CD4-positive, alpha-beta T cell treated with Interleukin-17A for 4 hours (primary cell): ENCODE measurements at regions not wholly inside any gene's neighbourhood (a gene's known extent, or its start where the extent isn't known, plus 50 kb on each side); places are given as distances from the start of the nearest gene placed in this dataset.
"Not testable (repeated sequence)": the region's sequence is repeated elsewhere in the genome, so short reads cannot be mapped to it uniquely, and the experiment has no call there.

Experiments
- DNase-seq: peaks from one replicate; pipeline ENCODE4 v3.0.0-alpha.2; 2020; ENCODE audit warnings: mixed read lengths

- DNase-seq: not testable (repeated sequence)
Observed at GRCh38 chr17:20633268-20634059, 53.9 kb downstream of the CDRT15L2 start.

- not testable (repeated sequence) for DNase-seq
Observed at GRCh38 chr17:20640147-20640546, 60.6 kb downstream of the CDRT15L2 start.

- not testable (repeated sequence) for DNase-seq
Observed at GRCh38 chr17:20646661-20647272, 67.2 kb downstream of the CDRT15L2 start.

- DNase-seq: not testable (repeated sequence)
Observed at GRCh38 chr17:20649097-20649767, 69.7 kb downstream of the CDRT15L2 start.

DNA sequence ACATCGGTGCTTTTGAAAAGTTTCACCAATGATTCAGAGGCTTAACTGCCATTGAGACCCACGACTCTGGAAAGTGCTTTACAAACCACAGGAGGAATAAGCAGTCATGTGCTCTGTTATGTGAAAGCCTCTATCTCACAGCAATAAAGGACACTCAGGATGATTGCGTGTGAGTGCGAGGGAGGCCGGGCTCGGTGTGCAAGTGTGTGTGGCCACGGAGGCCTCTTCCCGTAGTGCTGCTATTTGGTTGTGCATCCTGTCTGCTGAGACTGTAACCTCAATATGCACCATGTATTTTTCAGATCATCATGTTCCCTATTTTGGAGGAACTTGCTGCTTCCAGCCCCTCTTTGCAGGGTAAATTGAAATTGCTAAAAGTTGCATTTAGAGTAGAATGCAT lies 71.5 kb downstream of the CDRT15L2 start:
- not testable (repeated sequence) for DNase-seq

DNA sequence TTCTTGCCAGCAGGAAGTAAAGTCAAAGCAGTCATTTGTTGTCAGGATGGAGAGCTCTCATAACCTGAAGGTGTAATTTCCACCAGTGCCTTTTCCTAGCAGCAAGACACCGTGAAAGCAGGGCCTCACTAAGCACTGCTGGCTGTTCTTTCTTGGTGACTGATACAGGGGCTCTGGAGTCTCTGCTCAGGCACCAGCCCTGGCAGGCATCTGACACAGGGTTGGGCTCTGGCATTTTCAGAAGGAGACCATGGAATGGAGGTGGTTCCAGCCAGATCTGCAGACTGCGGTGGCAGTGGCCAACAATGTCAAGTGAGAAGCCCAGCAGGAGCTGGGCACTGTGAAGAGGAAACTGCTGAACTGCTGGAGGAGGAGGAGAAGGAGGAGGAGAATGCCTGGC lies 72.2 kb downstream of the CDRT15L2 start:
- not testable (repeated sequence) for DNase-seq

GRCh38 chr17:20653391-20653790 lies 73.9 kb downstream of the CDRT15L2 start:
- not testable (repeated sequence) for DNase-seq

DNA sequence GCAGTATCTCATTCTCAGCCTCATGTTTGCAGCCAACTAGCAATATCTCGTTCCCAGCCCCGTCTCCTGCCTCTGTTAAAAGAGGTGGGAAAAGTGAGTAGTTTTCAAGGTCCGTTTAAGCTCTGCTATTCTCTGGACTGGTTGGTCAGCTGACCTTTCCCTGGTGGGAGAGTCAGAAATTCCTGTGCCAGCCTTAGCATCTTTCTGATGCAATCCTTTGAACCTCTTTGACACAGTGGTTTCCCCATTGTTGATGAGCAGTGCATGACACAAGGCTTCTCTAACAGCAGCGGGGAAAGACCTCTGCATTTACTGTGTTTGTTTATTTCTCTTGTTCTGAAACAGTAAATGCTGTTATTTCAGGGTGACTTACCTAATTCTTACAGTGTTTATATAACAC lies 74.6 kb downstream of the CDRT15L2 start:
- DNase-seq: not testable (repeated sequence)

DNA sequence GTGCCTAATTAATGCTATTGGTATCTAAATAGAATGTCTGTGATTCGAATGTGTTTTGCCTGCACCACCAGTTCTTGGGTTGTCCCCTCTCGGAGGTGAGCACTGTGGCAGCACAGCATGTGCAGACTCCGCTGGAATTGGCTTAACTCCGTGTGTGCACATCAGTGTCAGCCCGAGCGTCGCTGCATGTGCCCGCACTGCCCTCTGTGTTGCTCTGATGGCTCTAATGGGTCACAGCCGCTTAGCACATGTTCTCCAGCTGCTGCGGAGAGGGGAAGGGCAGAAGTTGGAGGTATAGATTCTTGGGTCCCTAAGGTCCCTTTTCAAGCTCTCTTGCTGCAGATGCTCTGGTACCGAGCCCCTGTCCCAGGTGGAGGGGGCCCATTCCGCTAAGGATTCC lies 75.1 kb downstream of the CDRT15L2 start:
- DNase-seq: not testable (repeated sequence)

- not testable (repeated sequence) for DNase-seq
Observed at GRCh38 chr17:20665103-20665955, 85.8 kb downstream of the CDRT15L2 start.

DNA sequence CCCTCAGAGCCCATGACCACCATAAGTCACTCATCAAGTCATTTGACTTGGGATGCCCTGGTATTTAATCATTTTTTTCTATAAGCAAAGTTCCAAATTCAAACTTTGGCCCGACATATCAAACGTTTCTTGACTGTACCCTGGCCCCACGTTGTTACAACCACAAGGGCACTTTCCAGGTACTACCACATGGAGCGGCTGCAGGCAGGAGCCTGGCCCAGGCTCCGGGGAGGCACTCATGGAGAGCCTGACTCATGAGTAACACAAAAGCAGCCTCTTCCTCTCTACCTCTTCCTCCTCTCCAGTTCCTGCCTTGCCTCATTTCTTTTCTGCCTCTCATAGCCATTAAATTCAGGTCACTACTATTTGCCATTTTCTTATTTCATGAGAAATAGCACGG lies 87.2 kb downstream of the CDRT15L2 start:
- peak; percentile 3 for DNase-seq

DNA sequence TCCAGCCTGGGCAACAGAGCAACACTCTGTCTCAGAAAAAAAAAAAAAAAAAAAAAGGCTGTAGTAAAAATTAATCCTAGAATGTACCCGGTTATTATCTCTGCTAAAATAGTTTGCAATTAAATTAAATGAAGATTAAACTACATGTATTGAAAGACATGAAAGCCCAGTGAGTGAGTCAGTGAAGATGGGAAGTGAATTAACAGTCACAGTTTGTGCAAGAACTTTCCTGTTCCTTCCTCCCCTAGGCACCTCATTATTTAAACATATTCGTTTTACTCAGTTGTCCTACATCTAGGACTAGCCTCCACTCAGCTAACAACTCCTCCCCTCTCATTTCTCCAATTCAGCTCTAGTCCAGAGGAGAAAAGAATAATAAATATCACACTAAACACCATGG lies 88.2 kb downstream of the CDRT15L2 start:
- not testable (repeated sequence) for DNase-seq

DNA sequence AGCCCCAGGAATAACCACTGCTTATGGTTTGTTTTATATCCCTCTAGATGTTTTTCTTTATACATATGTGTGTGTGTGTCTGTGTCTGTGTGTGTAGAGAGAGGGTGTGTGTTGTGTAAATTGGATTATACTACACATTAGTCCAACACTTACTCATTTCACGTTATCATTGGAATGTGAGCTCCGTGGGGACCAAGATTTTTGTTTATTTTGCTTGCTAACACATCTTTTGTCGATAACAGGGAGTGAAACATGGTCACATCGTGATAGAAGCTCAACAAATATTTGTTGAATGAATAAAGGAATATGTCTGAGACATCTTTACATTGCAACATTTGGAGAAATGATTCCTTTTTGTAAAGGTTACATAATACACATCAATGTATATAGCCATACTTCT lies 88.8 kb downstream of the CDRT15L2 start:
- DNase-seq: not testable (repeated sequence)

GRCh38 chr17:20668868-20669267 lies 89.3 kb downstream of the CDRT15L2 start:
- not testable (repeated sequence) for DNase-seq

- DNase-seq: not testable (repeated sequence)
Observed at GRCh38 chr17:20670506-20670905, 91.0 kb downstream of the CDRT15L2 start.

DNA sequence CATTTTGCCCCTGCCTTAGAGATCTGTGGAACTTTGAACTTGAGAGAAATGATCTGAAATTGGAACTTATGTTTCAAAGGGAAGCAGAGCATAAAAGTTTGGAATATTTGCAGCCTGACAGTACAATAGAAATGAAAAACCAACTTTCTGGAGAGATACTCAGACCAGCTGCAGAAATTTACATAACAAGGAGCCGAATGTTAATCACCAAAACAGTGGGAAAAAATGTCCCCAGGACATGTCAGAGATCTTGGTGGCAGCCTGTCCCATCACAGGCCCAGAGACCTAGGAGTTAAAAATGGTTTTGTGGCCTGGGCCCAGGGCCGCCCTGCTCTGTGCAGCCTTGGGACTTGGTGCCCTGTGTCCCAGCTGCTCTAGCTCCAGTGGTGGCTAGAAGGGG lies 94.8 kb downstream of the CDRT15L2 start:
- DNase-seq: not testable (repeated sequence)

DNA sequence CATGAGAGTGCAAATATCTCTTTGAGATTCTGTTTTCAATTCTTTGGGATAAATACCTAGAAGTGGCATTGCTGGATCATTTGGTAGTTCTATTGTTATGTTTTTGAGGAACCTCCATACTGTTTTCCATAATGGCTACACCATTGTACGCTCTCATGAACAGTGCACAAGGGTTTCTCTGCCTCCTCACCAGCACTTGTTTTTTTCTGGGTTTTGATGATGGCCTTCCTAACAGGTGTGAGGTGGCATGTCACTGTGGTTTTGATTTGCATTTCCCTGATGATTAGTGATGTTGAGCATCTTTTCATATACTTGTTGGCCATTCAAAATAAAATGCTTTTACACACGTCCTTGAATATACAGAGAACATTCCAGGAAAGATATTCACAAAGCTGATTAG lies 96.2 kb downstream of the CDRT15L2 start:
- not testable (repeated sequence) for DNase-seq

- not testable (repeated sequence) for DNase-seq
Observed at GRCh38 chr17:20676656-20677055, 97.1 kb downstream of the CDRT15L2 start.

DNA sequence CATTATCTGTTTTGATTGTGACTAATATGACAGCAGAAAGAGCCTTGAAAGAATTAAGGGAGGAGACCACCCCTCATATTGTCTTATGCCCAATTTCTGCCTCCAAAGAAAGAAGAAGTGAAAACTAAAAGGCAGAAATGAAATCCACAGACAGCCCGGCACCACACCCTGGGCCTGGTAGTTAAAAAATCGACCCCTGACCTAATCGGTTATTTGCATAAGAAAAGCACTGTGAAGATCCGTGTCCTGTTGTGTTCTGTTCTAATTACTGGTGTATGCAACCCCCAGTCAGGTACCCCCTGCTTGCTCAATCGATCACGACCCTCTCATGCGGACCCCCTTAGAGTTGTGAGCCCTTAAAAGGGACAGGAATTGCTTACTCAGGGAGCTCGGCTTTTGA lies 97.9 kb downstream of the CDRT15L2 start:
- DNase-seq: not testable (repeated sequence)

DNA sequence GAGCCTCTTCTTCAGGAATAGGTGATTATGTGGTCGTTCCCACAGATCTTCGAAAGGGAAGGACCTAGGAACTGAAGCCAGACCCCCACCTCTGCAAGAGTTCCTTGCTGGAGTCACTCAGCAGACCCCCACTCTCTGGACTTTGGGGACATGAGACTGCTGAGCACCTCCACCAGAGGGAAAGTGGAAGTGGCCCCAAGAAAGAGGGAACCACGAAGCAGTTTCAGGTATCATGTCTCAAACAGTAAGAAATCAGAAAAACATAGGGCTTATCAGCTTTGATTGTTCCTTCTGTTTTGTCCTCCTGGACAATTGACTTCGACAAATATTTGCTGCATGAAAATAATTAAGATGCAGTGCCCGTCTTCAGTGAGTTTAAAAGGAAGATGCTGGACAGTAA lies 98.9 kb downstream of the CDRT15L2 start:
- DNase-seq: not testable (repeated sequence)

- not testable (repeated sequence) for DNase-seq
Observed at GRCh38 chr17:20681746-20682722, 102.5 kb downstream of the CDRT15L2 start.
